Right lobe of liver (tissue), 6 donors: ENCODE measurements at regions not wholly inside any gene's neighbourhood (a gene's known extent, or its start where the extent isn't known, plus 50 kb on each side); places are given as distances from the start of the nearest gene placed in this dataset.

Experiments
- ATAC-seq, 4 donors: fragments of 200-7000 bp; cut with Tn5 transposase; one replicate each; pipeline ENCODE4 v1.9.1; 2020; ENCODE audit warnings: mild to moderate bottlenecking in 4 of 4, moderate library complexity in 4 of 4
- DNase-seq, 3 donors: peaks; one replicate each; pipeline ENCODE4 v3.0.0-alpha.2; 2020
- H3K27ac ChIP-seq, 3 donors: fragments of 200-600 bp; one replicate each; pipeline ENCODE4 v1.8.0; 2022
- H3K27me3 ChIP-seq, 2 donors: fragments of 200-600 bp; one replicate each; pipeline ENCODE4 v1.8.0; 2022
- H3K36me3 ChIP-seq, 4 donors: fragments of 200-600 bp; sonication (generic) in 1 of 4; one replicate each; pipeline versions ENCODE4 v1.5.1 to v1.8.0; 2017 to 2022; ENCODE audit warnings: control low read depth in 1 of 4
- H3K4me1 ChIP-seq, 4 donors: fragments of 200-600 bp; sonication (generic) in 1 of 4; one replicate each; pipeline versions ENCODE4 v1.5.1 to v1.8.0; 2017 to 2022; ENCODE audit warnings: control low read depth in 1 of 4
- H3K4me3 ChIP-seq, 3 donors: fragments of 200-600 bp; one replicate each; pipeline ENCODE4 v1.8.0; 2022
- H3K9me3 ChIP-seq, 4 donors: fragments of 200-600 bp; sonication (generic) in 1 of 4; one replicate each; pipeline versions ENCODE4 v1.5.1 to v1.8.0; 2017 to 2022; ENCODE audit warnings: control low read depth in 1 of 4
- POLR2A ChIP-seq: fragments of 450-650 bp; IDR thresholded peaks from one replicate; pipeline ENCODE4 v1.6.1; 2017; ENCODE audit warnings: antibody characterized with exemption, mild to moderate bottlenecking
- WGBS: methylation state at CpG from one replicate; pipeline ENCODE4 v1.1.6; 2018; ENCODE audit warnings: low coverage, low lambda C conversion rate; ENCODE audit not compliant: insufficient coverage; ENCODE audit errors: missing lambda C conversion rate; 5-methylcytosine and 5-hydroxymethylcytosine counted together
- intact Hi-C, 2 donors: fragments of 100-400 bp; cut with DNase I; formaldehyde crosslinking; loops; one replicate each; pipeline versions ENCODE4 v1.11.2 to v1.14.1; 2022
- TF ChIP-seq, protein P1 (sequence below), 4 donors: fragments of 200-600 bp in 3 of 4; fragments of 450-650 bp in 1 of 4; IDR thresholded peaks; one replicate each; pipeline versions ENCODE4 v1.5.1 to v1.8.0; 2016 to 2022; ENCODE audit warnings: antibody characterized with exemption in 4 of 4, mild to moderate bottlenecking in 2 of 4
- donor health status: DM: no; HTN: yes; CAD: no.
- donor health status: DM: no; HTN: no; CAD: no.
- donor health status: DM: no; HTN: no; CAD: no.
- donor health status: DM: no; HTN: yes; CAD: no.
- donor health status: DM: no; HTN: yes; CAD: no.

DNA sequence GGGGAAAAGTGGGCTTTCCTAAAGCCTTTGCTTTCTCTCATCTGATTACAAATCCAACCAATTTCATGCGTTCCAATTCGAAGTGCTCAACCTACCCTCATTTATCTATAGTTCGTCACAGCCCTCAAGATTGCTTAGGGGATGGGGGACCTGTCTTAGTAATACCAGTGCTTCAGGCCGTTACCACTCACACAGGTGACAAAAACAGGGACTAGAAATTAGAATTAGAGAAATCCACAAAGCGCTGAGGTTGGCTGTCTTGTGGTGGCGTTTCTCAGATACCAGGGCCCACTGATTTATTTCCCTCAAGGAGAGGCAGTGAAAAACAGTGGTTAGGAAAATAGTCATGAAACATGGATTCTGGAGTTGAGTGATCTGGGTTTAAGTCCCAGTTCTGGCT lies 121.6 kb upstream of the SPACA1 start:
- intact Hi-C loops, result no loop called here
- Histone ChIP-seq H3K4me3 (no peak overlapping the region), H3K4me1 (no peaks in the 10 kb centered on the region), H3K36me3 (no peaks in the 10 kb centered on the region), H3K27ac (no peak overlapping the region), H3K27me3 (no peaks in the 10 kb centered on the region), H3K9me3 (no peaks in the 10 kb centered on the region)
- TF ChIP-seq POLR2A, result no peak
- TF ChIP-seq, protein P1, sequence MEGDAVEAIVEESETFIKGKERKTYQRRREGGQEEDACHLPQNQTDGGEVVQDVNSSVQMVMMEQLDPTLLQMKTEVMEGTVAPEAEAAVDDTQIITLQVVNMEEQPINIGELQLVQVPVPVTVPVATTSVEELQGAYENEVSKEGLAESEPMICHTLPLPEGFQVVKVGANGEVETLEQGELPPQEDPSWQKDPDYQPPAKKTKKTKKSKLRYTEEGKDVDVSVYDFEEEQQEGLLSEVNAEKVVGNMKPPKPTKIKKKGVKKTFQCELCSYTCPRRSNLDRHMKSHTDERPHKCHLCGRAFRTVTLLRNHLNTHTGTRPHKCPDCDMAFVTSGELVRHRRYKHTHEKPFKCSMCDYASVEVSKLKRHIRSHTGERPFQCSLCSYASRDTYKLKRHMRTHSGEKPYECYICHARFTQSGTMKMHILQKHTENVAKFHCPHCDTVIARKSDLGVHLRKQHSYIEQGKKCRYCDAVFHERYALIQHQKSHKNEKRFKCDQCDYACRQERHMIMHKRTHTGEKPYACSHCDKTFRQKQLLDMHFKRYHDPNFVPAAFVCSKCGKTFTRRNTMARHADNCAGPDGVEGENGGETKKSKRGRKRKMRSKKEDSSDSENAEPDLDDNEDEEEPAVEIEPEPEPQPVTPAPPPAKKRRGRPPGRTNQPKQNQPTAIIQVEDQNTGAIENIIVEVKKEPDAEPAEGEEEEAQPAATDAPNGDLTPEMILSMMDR (IDR thresholded peaks at IDR 0.05), result no peak
- 88% methylated on average over 6 of the region's 6 CpGs for WGBS
- DNase-seq (no peak), ATAC-seq (no peak)

DNA sequence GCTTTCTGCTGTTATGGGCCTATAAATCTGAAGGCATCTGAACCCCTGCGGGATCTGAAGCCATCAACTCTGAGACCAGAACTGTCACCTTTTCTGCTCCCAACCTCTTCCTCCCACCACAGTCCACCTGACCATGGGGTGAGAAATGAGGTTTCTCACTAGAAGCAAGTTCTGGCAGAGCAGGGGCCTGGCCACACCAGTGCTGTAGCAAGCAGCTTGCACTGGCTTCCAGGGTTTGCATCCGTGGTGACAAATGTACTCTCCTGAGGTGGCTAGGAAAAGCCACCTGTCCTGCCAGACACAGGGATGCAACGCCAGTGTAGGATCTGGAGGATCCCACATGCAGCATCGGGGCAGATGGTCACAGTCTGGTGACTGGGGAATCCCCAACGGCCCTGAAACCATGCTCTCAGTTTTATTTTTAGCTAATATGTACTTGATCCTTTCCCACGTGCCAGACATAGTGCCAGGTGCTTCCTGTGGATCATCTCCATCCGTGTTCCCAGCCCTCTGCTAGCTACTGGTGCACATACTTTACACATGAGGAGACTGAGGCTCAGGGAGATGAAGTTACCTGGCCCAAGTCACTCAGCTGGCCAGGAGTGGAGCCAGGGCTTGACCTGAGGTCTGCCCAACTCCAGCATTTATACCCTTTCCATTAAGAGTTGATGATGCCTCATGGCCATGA lies 122.1 kb upstream of the SPACA1 start:
- ATAC-seq (no peak), DNase-seq (no peak)
- Histone ChIP-seq H3K36me3 (no peaks in the 10 kb centered on the region), H3K27ac (no peak overlapping the region), H3K27me3 (no peaks in the 10 kb centered on the region), H3K4me1 (no peaks in the 10 kb centered on the region), H3K9me3 (no peaks in the 10 kb centered on the region), H3K4me3 (no peak overlapping the region)
- TF ChIP-seq, protein P1 (IDR thresholded peaks at IDR 0.05), result no peak
- no peak for TF ChIP-seq POLR2A
- intact Hi-C loops, result no loop called here
- WGBS, result 60% methylated on average over 1 of the region's 7 CpGs

DNA sequence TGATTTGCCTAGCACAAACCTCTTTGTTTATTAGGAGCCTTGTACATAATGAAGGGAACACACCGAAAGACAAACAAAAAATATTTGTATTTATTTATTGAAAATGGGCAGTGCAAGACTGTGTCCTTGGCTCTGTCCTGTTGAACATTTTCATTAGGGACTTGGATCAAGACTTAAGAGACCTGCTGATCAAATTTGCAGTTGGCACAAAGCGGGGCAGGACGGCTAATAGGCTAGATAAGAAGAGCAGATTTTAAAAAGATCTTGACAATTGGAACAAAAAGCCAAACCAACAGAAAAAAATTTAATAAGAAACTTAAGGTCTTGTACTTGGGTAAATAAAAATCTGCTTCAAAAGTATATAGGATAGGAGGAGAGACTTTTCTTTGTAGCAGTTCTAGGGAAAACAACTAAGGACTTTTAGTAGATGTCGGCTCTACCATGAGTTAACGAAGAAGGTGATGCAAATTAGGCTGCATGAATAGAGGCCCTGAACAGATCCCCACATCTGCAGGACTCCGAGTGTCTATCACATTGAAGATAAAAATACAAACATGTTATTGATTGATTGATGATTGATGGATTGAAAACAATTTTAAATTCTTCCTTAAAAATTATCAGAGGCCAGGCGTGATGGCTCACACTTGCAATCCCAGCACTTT lies 124.1 kb upstream of the SPACA1 start:
- H3K27me3 ChIP-seq, result no peaks in the 10 kb centered on the region
- WGBS, result 89% methylated on average over 7 of the region's 7 CpGs
- no peaks in the 10 kb centered on the region for H3K9me3 ChIP-seq
- H3K4me3 ChIP-seq, result no peak overlapping the region
- H3K36me3 ChIP-seq, result no peaks in the 10 kb centered on the region
- no peaks in the 10 kb centered on the region for H3K4me1 ChIP-seq
- intact Hi-C loops, result no loop called here
- DNase-seq, result no peak
- TF ChIP-seq POLR2A, result no peak
- TF ChIP-seq, protein P1 (IDR thresholded peaks at IDR 0.05), result no peak
- H3K27ac ChIP-seq, result no peak overlapping the region
- no peak for ATAC-seq

DNA sequence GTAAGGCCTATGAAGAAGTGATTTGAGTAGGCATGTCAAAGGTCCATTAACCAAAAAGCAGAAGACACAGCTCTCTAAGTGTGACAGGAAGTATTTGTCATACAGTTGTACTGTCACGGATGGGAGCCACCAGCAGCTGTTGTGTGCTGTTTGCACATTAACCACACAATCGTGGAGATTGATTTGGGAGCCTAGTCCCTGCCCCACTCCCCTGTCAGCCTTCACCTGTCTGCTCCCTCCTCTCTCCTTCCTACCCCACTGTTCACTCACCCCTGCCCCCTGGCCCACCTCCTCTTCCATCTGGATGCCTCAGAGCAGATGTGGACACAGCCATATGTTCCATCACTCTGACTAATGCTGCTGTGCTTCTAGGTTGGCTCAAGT lies 124.7 kb upstream of the SPACA1 start:
- peak; percentile 25 to 39 (median 33) for ATAC-seq

More for the DNA sequence above, 124.7 kb upstream of the SPACA1 start:
- no peaks in the 10 kb centered on the region for H3K9me3 ChIP-seq
- H3K36me3 ChIP-seq, result no peaks in the 10 kb centered on the region
- intact Hi-C loops, result no loop called here
- TF ChIP-seq, protein P1 (IDR thresholded peaks at IDR 0.05), result no peak
- TF ChIP-seq POLR2A, result no peak
- H3K27me3 ChIP-seq, result no peaks in the 10 kb centered on the region
- no peak for DNase-seq
- no peak overlapping the region for H3K4me3 ChIP-seq
- no peak overlapping the region for H3K27ac ChIP-seq
- no peaks in the 10 kb centered on the region for H3K4me1 ChIP-seq
- WGBS, result 40% methylated on average over 2 of the region's 2 CpGs
